B cell (primary cell): ENCODE measurements at regions not wholly inside any gene's neighbourhood (a gene's known extent, or its start where the extent isn't known, plus 50 kb on each side); places are given as distances from the start of the nearest gene placed in this dataset.

ENCODE experiments used
- ATAC-seq: fragments of 200-7000 bp; cut with Tn5 transposase; one replicate; pipeline ENCODE4 v1.10.0; 2021; ENCODE audit warnings: low read depth, mild to moderate bottlenecking, moderate number of reproducible peaks, moderate library complexity
- CTCF ChIA-PET: fragments of 350-600 bp; sonication (Branson Sonifier 250); formaldehyde crosslinking; loops from one replicate; lab custom pipeline; 2021; ENCODE audit warnings: antibody characterized with exemption, inconsistent platforms; lab: Charles Lee
- POLR2A ChIA-PET: fragments of 350-600 bp; sonication (Branson Sonifier 250); formaldehyde crosslinking; loops from one replicate; lab custom pipeline; 2021; ENCODE audit warnings: antibody characterized with exemption; lab: Charles Lee
- DNase-seq: peaks from one replicate; pipeline ENCODE4 v3.0.0; 2013
- H2AFZ ChIP-seq: 2 replicates; pipeline ENCODE4 v1.6.1; 2012; ENCODE audit warnings: mild to moderate bottlenecking, low read depth, low read length; ENCODE audit not compliant: insufficient read depth, poor library complexity, severe bottlenecking
- H3K27ac ChIP-seq, 2 donors: 1 replicate in 1 of 2; 2 replicates in 1 of 2; pipeline ENCODE4 v1.5.1; 2012 to 2013; ENCODE audit warnings: low read length in 2 of 2, mild to moderate bottlenecking in 2 of 2, moderate library complexity in 1 of 2
- H3K27me3 ChIP-seq, 4 experiments: fragments of 200-600 bp in 1 of 4; sonication (generic) in 1 of 4; replicated peaks in 1 of 4; 1 replicate in 2 of 4; 2 replicates in 2 of 4; pipeline versions ENCODE4 v1.6.1 to v1.7.0; 2013 to 2016; ENCODE audit warnings: low read length in 3 of 4, mild to moderate bottlenecking in 2 of 4, mixed read lengths in 1 of 4, moderate library complexity in 1 of 4; ENCODE audit not compliant: insufficient read depth in 4 of 4, control insufficient read depth in 3 of 4; ENCODE audit errors: control extremely low read depth in 1 of 4
- H3K36me3 ChIP-seq, 2 experiments: replicated peaks in 1 of 2; 1 replicate in 1 of 2; 2 replicates in 1 of 2; pipeline versions ENCODE4 v1.6.1 to v1.7.1; 2013; ENCODE audit warnings: low read length in 1 of 2; ENCODE audit not compliant: insufficient read depth in 2 of 2, control insufficient read depth in 1 of 2; ENCODE audit errors: control extremely low read depth in 1 of 2, extremely low read depth in 1 of 2
- H3K4me1 ChIP-seq, 2 donors: fragments of 200-600 bp in 1 of 2; sonication (generic) in 1 of 2; 1 replicate in 1 of 2; 2 replicates in 1 of 2; pipeline versions ENCODE4 v1.5.1 to v1.6.1; 2013 to 2017; ENCODE audit warnings: low read length in 2 of 2; ENCODE audit not compliant: control insufficient read depth in 2 of 2, insufficient read depth in 2 of 2
- H3K4me2 ChIP-seq: replicated peaks from 2 replicates; pipeline ENCODE3; 2012; ENCODE audit warnings: mild to moderate bottlenecking, low read depth, low read length; ENCODE audit not compliant: poor library complexity, severe bottlenecking
- H3K4me3 ChIP-seq, 5 experiments: fragments of 200-600 bp in 1 of 5; sonication (generic) in 1 of 5; 1 replicate in 3 of 5; 2 replicates in 2 of 5; pipeline versions ENCODE4 v1.5.1 to v1.7.0; 2011 to 2016; ENCODE audit warnings: low read length in 4 of 5, mild to moderate bottlenecking in 4 of 5, low read depth in 2 of 5, control low read depth in 1 of 5, moderate library complexity in 1 of 5; ENCODE audit not compliant: insufficient read depth in 1 of 5; ENCODE audit errors: control extremely low read depth in 1 of 5, extremely low read depth in 1 of 5
- H3K79me2 ChIP-seq: fragments of 200-600 bp; sonication (generic); one replicate; pipeline ENCODE4 v1.6.0; 2016; ENCODE audit warnings: low read length; ENCODE audit not compliant: control insufficient read depth, insufficient read depth
- H3K9ac ChIP-seq: fragments of 200-600 bp; sonication (generic); 2 replicates; pipeline ENCODE4 v1.6.1; 2017; ENCODE audit warnings: mild to moderate bottlenecking, low read length, moderate library complexity
- H3K9me3 ChIP-seq, 3 donors: one replicate each; pipeline versions ENCODE4 v1.6.1 to v1.7.1; 2013; ENCODE audit warnings: low read length in 2 of 3; ENCODE audit not compliant: control insufficient read depth in 2 of 3, insufficient read depth in 1 of 3; ENCODE audit errors: control extremely low read depth in 1 of 3
- H4K20me1 ChIP-seq: 2 replicates; pipeline ENCODE4 v1.6.0; 2012; ENCODE audit warnings: mild to moderate bottlenecking, low read length; ENCODE audit not compliant: insufficient read depth, control insufficient read depth, poor library complexity, severe bottlenecking
- H3K27ac Mint-ChIP-seq: one replicate; pipeline ENCODE4 v1.8.0; 2021; ENCODE audit warnings: mixed read lengths
- H3K27me3 Mint-ChIP-seq: one replicate; pipeline ENCODE4 v1.8.0; 2021; ENCODE audit warnings: mixed read lengths
- H3K4me1 Mint-ChIP-seq: one replicate; pipeline ENCODE4 v1.8.0; 2021; ENCODE audit warnings: mixed read lengths
- H3K4me3 Mint-ChIP-seq: one replicate; pipeline ENCODE4 v1.8.0; 2021; ENCODE audit warnings: mixed read lengths
- H3K9me3 Mint-ChIP-seq: one replicate; pipeline ENCODE4 v1.8.0; 2022; ENCODE audit warnings: mixed read lengths; ENCODE audit not compliant: insufficient read depth
- EZH2 ChIP-seq: IDR thresholded peaks from 2 replicates; pipeline ENCODE4 v1.6.1; 2012; ENCODE audit warnings: borderline replicate concordance, low read depth, mild to moderate bottlenecking, moderate library complexity, low read length; ENCODE audit not compliant: insufficient read depth, poor library complexity, severe bottlenecking
- WGBS: methylation state at CpG from one replicate; pipeline ENCODE4 v1.1.5; 2013; ENCODE audit warnings: missing lambda C conversion rate; ENCODE audit not compliant: insufficient coverage; 5-methylcytosine and 5-hydroxymethylcytosine counted together
- intact Hi-C: fragments of 100-400 bp; cut with micrococcal nuclease; formaldehyde crosslinking; loops from one replicate; pipeline ENCODE4 v1.10.0; 2022
- TF ChIP-seq, protein P1 (sequence below): fragments of 200-600 bp; IDR thresholded peaks from one replicate; pipeline ENCODE4 v1.8.0; 2022; ENCODE audit warnings: antibody characterized with exemption, mild to moderate bottlenecking

DNA sequence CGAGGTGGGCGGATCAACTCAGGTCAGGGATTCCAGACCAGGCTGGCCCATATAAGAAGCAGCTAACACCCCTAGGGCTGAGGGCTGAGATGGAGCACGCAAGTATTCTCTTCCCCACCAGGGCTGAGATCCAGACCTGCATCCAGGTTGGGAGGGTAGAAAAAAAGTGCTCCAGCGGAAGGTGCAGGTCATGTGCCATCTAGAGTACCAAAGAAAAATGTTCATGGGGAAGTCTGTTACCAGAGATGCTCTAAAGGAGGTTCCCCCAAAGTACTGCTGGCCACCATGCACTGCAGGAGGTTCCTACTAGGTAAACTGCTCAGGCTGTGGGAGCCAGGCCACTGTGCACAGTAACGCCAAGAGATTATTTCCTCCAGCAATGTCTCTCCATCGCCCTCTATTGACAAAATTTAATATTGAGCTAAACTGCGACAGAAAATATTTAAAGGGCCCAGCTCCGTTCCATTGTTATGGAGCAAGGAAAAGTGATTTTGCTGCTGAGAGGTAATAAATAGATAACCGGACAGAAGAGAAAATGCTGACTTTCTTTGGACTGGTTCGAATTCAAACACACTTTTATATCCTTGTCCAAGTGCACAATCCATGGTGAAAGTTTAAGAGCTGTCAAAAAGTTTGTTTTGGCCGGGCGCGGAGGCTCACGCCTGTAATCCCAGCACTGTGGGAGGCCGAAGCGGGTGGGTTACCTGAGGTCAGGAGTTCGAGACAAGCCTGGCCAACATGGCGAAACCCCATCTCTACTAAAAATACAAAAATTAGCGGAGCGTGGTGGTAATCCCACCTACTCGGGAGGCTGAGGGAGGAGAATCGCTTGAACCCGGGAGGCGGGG lies 159.9 kb downstream of the OR2B2 start:
- H3K4me1 Mint-ChIP-seq, result peaks cover 26% of the 10 kb centered on the region
- peaks cover 0 to under 1% (median 0%) of the 10 kb centered on the region in 3 donors for H3K9me3 ChIP-seq
- TF ChIP-seq EZH2, result no peak
- TF ChIP-seq, protein P1, sequence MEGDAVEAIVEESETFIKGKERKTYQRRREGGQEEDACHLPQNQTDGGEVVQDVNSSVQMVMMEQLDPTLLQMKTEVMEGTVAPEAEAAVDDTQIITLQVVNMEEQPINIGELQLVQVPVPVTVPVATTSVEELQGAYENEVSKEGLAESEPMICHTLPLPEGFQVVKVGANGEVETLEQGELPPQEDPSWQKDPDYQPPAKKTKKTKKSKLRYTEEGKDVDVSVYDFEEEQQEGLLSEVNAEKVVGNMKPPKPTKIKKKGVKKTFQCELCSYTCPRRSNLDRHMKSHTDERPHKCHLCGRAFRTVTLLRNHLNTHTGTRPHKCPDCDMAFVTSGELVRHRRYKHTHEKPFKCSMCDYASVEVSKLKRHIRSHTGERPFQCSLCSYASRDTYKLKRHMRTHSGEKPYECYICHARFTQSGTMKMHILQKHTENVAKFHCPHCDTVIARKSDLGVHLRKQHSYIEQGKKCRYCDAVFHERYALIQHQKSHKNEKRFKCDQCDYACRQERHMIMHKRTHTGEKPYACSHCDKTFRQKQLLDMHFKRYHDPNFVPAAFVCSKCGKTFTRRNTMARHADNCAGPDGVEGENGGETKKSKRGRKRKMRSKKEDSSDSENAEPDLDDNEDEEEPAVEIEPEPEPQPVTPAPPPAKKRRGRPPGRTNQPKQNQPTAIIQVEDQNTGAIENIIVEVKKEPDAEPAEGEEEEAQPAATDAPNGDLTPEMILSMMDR, result peak; percentile 89
- no peaks in the 10 kb centered on the region for H3K27me3 Mint-ChIP-seq
- peak overlapping the region; percentile 100 for H3K4me3 Mint-ChIP-seq
- peak overlapping the region; percentile 64 to 90 (median 81) for H3K4me3 ChIP-seq
- ATAC-seq (peak; percentile 48), DNase-seq (peak; percentile 87)
- H3K9ac ChIP-seq, result peak overlapping the region; percentile 94
- peaks cover 0 to 11% (median 1%) of the 10 kb centered on the region in 4 experiments for H3K27me3 ChIP-seq
- H3K9me3 Mint-ChIP-seq, result no peaks in the 10 kb centered on the region
- H3K27ac ChIP-seq, result peak overlapping the region; percentile 90 to 97
- no peaks in the 10 kb centered on the region for H3K79me2 ChIP-seq
- H3K27ac Mint-ChIP-seq, result peak overlapping the region; percentile 100
- ChIA-PET POLR2A (interaction anchor here (0.6 to 1.6 kb wide), 9 partner anchors 14 to 605 kb away, joined by 3 to 8 read pairs (median 4); a partner anchor contains a TSS), CTCF (interaction anchor here (0.6 to 4.1 kb wide), 41 partner anchors 8 to 1163 kb away, joined by 3 to 62 read pairs (median 4); partner anchors contain the start of genes POM121L2 and ZNF184)
- peak overlapping the region; percentile 78 for H2AFZ ChIP-seq
- WGBS, result 26% methylated on average over 10 of the region's 24 CpGs
- no peaks in the 10 kb centered on the region for H3K36me3 ChIP-seq
- intact Hi-C loops, result loop anchor here (1.0 to 5.0 kb wide), 9 partner anchors 44 to 1231 kb away; partner anchors contain the start of genes POM121L2 and ZNF391
- H3K4me2 ChIP-seq, result peak overlapping the region; percentile 87
- peaks cover 18% of the 10 kb centered on the region in 2 donors for H3K4me1 ChIP-seq
- no peaks in the 10 kb centered on the region for H4K20me1 ChIP-seq

DNA sequence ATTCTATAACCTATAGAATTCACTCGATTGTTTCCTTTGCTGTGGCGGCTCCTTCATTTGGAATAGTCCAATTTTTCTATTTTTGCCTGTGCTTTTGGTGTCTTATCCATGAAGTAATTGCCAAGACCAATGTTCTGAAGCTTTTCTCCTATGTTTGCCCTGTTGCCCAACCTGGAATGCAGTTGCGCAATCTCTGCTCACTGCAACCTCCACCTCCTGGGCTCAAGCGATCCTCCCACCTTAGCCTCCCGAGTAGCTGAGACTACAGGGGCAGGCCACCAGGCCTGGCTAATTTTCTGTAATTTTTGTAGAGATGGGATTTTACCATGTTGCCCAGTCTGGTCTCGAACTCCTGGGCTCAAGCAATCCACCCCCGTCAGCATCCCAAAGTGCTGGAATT lies 163.5 kb downstream of the OR2B2 start:
- Histone ChIP-seq H3K4me3 (no peak overlapping the region), H4K20me1 (no peaks in the 10 kb centered on the region), H3K36me3 (no peaks in the 10 kb centered on the region), H3K79me2 (no peaks in the 10 kb centered on the region), H3K4me1 (peaks cover 0 to 2% of the 10 kb centered on the region in 2 donors), H3K9me3 (no peaks in the 10 kb centered on the region), H3K27ac (no peak overlapping the region), H2AFZ (no peak overlapping the region), H3K9ac (no peak overlapping the region), H3K27me3 (peaks cover 0 to 16% (median 4%) of the 10 kb centered on the region in 4 experiments), H3K4me2 (no peak overlapping the region)
- no peaks in the 10 kb centered on the region for H3K9me3 Mint-ChIP-seq
- DNase-seq, result no peak
- peaks cover 16% of the 10 kb centered on the region for H3K27me3 Mint-ChIP-seq
- no peak overlapping the region for H3K27ac Mint-ChIP-seq
- intact Hi-C loops, result no loop called here
- ATAC-seq, result no peak
- POLR2A ChIA-PET, result no interaction called here
- H3K4me3 Mint-ChIP-seq, result no peak overlapping the region
- WGBS, result 91% methylated on average over 4 of the region's 7 CpGs
- CTCF ChIA-PET, result no interaction called here
- TF ChIP-seq EZH2, result no peak
- TF ChIP-seq, protein P1, result no peak
- peaks cover 10% of the 10 kb centered on the region for H3K4me1 Mint-ChIP-seq
